BE2C (cell line): ENCODE measurements at regions not wholly inside any gene's neighbourhood (a gene's known extent, or its start where the extent isn't known, plus 50 kb on each side); places are given as distances from the start of the nearest gene placed in this dataset.

Experiments used
- DNase-seq: peaks from one replicate; pipeline ENCODE4 v3.0.0-alpha.2; 2020
- H3K27me3 ChIP-seq: fragments of 250-450 bp; sonication (Bioruptor Pico); 2 replicates; pipeline ENCODE4 v1.5.1; 2020; ENCODE audit warnings: mild to moderate bottlenecking
- H3K36me3 ChIP-seq: fragments of 250-450 bp; sonication (Bioruptor Pico); 2 replicates; pipeline ENCODE4 v1.5.1; 2020; ENCODE audit warnings: mild to moderate bottlenecking
- H3K4me1 ChIP-seq: fragments of 250-450 bp; sonication (Bioruptor Pico); 2 replicates; pipeline ENCODE4 v1.5.1; 2020
- H3K4me3 ChIP-seq: 2 replicates; pipeline ENCODE4 v1.5.1; 2011; ENCODE audit warnings: low read depth, low read length
- H3K9me3 ChIP-seq: fragments of 250-450 bp; sonication (Bioruptor Pico); 2 replicates; pipeline ENCODE4 v1.5.1; 2020
- TF ChIP-seq, protein P1 (sequence below): IDR thresholded peaks from 2 replicates; pipeline ENCODE4 v1.5.1; 2012; ENCODE audit warnings: mild to moderate bottlenecking, low read depth, low read length

DNA sequence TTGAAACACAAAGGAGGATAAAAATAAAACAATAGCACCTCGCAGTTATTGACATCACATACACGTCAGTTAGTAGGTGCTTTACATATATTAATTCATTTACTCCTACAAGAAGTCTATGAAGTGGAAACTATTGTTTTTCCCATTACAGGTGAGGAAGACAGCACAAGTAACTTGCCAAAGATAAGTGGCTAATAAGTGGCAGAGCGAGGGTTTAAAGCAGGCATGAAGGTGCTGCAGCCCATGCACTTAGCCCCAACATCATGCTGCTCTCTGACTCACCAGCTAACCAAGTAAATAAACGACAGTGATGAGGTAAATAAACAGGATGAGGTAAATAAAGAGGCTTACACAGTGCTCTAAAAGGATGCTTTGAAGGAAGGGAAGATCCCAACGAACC lies 498.6 kb upstream of the ZEB2 start:
- TF ChIP-seq, protein P1, sequence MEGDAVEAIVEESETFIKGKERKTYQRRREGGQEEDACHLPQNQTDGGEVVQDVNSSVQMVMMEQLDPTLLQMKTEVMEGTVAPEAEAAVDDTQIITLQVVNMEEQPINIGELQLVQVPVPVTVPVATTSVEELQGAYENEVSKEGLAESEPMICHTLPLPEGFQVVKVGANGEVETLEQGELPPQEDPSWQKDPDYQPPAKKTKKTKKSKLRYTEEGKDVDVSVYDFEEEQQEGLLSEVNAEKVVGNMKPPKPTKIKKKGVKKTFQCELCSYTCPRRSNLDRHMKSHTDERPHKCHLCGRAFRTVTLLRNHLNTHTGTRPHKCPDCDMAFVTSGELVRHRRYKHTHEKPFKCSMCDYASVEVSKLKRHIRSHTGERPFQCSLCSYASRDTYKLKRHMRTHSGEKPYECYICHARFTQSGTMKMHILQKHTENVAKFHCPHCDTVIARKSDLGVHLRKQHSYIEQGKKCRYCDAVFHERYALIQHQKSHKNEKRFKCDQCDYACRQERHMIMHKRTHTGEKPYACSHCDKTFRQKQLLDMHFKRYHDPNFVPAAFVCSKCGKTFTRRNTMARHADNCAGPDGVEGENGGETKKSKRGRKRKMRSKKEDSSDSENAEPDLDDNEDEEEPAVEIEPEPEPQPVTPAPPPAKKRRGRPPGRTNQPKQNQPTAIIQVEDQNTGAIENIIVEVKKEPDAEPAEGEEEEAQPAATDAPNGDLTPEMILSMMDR, result no peak
- no peak overlapping the region for H3K4me3 ChIP-seq
- no peaks in the 10 kb centered on the region for H3K27me3 ChIP-seq
- DNase-seq, result no peak
- H3K9me3 ChIP-seq, result no peaks in the 10 kb centered on the region
- no peaks in the 10 kb centered on the region for H3K4me1 ChIP-seq
- H3K36me3 ChIP-seq, result no peaks in the 10 kb centered on the region

GRCh38 chr2:145017149-145017548 lies 497.2 kb upstream of the ZEB2 start:
- no peaks in the 10 kb centered on the region for H3K9me3 ChIP-seq
- TF ChIP-seq, protein P1, result no peak
- H3K4me3 ChIP-seq, result no peak overlapping the region
- no peaks in the 10 kb centered on the region for H3K4me1 ChIP-seq
- no peaks in the 10 kb centered on the region for H3K36me3 ChIP-seq
- no peak for DNase-seq
- H3K27me3 ChIP-seq, result no peaks in the 10 kb centered on the region

DNA sequence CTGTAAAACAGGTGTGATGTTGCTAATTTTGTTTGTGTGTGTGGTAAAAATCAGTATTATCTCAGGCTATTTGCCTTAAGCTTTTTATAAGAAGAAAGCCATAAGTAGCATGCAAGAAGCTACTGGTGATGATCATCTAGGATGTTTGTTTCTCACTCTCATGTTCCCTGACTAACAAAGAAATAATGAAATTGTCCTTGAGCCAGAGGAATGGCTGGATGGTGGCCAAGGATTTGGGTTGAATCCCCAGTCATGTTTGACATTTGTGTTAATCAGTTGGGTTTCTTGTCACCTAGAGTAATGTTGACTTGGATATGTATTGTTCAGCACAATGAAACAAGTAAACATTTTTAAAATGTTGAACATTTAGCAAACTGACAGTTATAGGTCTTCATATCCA lies 496.8 kb upstream of the ZEB2 start:
- H3K9me3 ChIP-seq, result no peaks in the 10 kb centered on the region
- no peaks in the 10 kb centered on the region for H3K36me3 ChIP-seq
- no peaks in the 10 kb centered on the region for H3K4me1 ChIP-seq
- H3K4me3 ChIP-seq, result no peak overlapping the region
- H3K27me3 ChIP-seq, result no peaks in the 10 kb centered on the region
- DNase-seq, result no peak
- TF ChIP-seq, protein P1, result no peak

DNA sequence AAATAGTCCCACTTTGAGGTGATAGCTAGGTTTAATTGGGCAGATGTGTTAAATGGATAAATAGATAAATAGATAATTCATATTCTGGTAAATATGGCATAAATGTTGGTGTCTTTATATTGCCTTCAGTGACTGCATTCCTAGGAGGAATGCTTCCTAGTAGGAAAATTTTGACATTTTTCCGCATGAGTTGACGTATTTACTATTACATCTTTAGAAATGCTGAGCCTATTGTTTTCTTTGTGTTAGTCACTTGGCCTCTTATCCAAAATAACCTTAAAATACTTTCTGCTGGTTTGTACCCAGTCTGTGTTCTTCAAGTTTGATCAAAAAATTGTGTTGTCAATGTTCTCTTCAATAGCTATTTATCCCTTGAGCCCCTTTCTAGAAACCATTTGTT lies 495.6 kb upstream of the ZEB2 start:
- DNase-seq, result no peak
- no peaks in the 10 kb centered on the region for H3K4me1 ChIP-seq
- no peaks in the 10 kb centered on the region for H3K27me3 ChIP-seq
- TF ChIP-seq, protein P1, result no peak
- no peaks in the 10 kb centered on the region for H3K36me3 ChIP-seq
- no peak overlapping the region for H3K4me3 ChIP-seq
- H3K9me3 ChIP-seq, result no peaks in the 10 kb centered on the region

GRCh38 chr2:145012806-145013205 lies 492.9 kb upstream of the ZEB2 start:
- Histone ChIP-seq H3K27me3 (no peaks in the 10 kb centered on the region), H3K9me3 (no peaks in the 10 kb centered on the region), H3K4me1 (no peaks in the 10 kb centered on the region), H3K36me3 (no peaks in the 10 kb centered on the region), H3K4me3 (no peak overlapping the region)
- TF ChIP-seq, protein P1, result no peak
- no peak for DNase-seq

GRCh38 chr2:145012214-145012670 lies 492.3 kb upstream of the ZEB2 start:
- H3K36me3 ChIP-seq, result no peaks in the 10 kb centered on the region
- H3K9me3 ChIP-seq, result no peaks in the 10 kb centered on the region
- no peak for DNase-seq
- H3K4me3 ChIP-seq, result no peak overlapping the region
- no peaks in the 10 kb centered on the region for H3K27me3 ChIP-seq
- TF ChIP-seq, protein P1, result no peak
- H3K4me1 ChIP-seq, result no peaks in the 10 kb centered on the region
